Endodermal cell (in vitro differentiated cells): ENCODE measurements at regions not wholly inside any gene's neighbourhood (a gene's known extent, or its start where the extent isn't known, plus 50 kb on each side); places are given as distances from the start of the nearest gene placed in this dataset.

Experiments
- DNase-seq: peaks from one replicate; pipeline ENCODE4 v3.0.0-alpha.2; 2017
- H3K27ac ChIP-seq: 2 replicates; pipeline ENCODE4 v1.5.1; 2013; ENCODE audit warnings: mild to moderate bottlenecking, low read depth, low read length, moderate library complexity
- H3K27me3 ChIP-seq: 2 replicates; pipeline ENCODE4 v1.6.1; 2013; ENCODE audit warnings: mild to moderate bottlenecking, low read length, moderate library complexity; ENCODE audit not compliant: insufficient read depth, control insufficient read depth, poor library complexity, severe bottlenecking
- H3K36me3 ChIP-seq: 2 replicates; pipeline ENCODE4 v1.7.0; 2013; ENCODE audit warnings: mild to moderate bottlenecking, low read length, moderate library complexity; ENCODE audit not compliant: control insufficient read depth, insufficient read depth
- H3K4me1 ChIP-seq: one replicate; pipeline ENCODE4 v1.7.0; 2013; ENCODE audit warnings: low read length; ENCODE audit not compliant: control insufficient read depth, insufficient read depth
- H3K4me3 ChIP-seq: 2 replicates; pipeline ENCODE4 v1.5.1; 2013; ENCODE audit warnings: mild to moderate bottlenecking, low read length, moderate library complexity
- H3K9ac ChIP-seq: 2 replicates; pipeline ENCODE4 v1.6.1; 2013; ENCODE audit warnings: mild to moderate bottlenecking, low read length, moderate library complexity; ENCODE audit not compliant: poor library complexity, severe bottlenecking; ENCODE audit errors: extremely low read depth
- H3K9me3 ChIP-seq: 2 replicates; pipeline ENCODE4 v1.6.1; 2013; ENCODE audit warnings: mild to moderate bottlenecking, low read length, moderate library complexity; ENCODE audit not compliant: control insufficient read depth
- H3K27ac Mint-ChIP-seq: 2 replicates; pipeline ENCODE4 v1.8.0; 2020; ENCODE audit warnings: mixed read lengths
- H3K27me3 Mint-ChIP-seq: 2 replicates; pipeline ENCODE4 v1.8.0; 2021; ENCODE audit warnings: mild to moderate bottlenecking, mixed read lengths; ENCODE audit not compliant: insufficient read depth
- H3K36me3 Mint-ChIP-seq: 2 replicates; pipeline ENCODE4 v1.8.0; 2020; ENCODE audit warnings: low read depth, mixed read lengths
- H3K4me1 Mint-ChIP-seq: 2 replicates; pipeline ENCODE4 v1.8.0; 2020; ENCODE audit warnings: mixed read lengths
- H3K4me3 Mint-ChIP-seq: 2 replicates; pipeline ENCODE4 v1.8.0; 2020; ENCODE audit warnings: mild to moderate bottlenecking, moderate library complexity, mixed read lengths
- H3K9me3 Mint-ChIP-seq: 2 replicates; pipeline ENCODE4 v1.8.0; 2020; ENCODE audit warnings: mild to moderate bottlenecking, mixed read lengths
- CTCF ChIP-seq: fragments of 200-600 bp; sonication (generic); conservative IDR thresholded peaks from 2 replicates; pipeline ENCODE4 v1.5.0; 2021; ENCODE audit warnings: antibody characterized with exemption, mild to moderate bottlenecking
- WGBS, 2 experiments: methylation state at CpG; one replicate each; pipeline versions ENCODE4 v1.1.5 to v1.1.7; 2013; ENCODE audit warnings: missing lambda C conversion rate in 2 of 2, mixed read lengths in 1 of 2; ENCODE audit not compliant: insufficient coverage in 1 of 2, insufficient read length in 1 of 2; 5-methylcytosine and 5-hydroxymethylcytosine counted together

- H3K9me3 Mint-ChIP-seq: no peaks in the 10 kb centered on the region
- no peaks in the 10 kb centered on the region for H3K36me3 Mint-ChIP-seq
- no peak for TF ChIP-seq CTCF
- H3K27ac ChIP-seq: no peak overlapping the region
- no peak overlapping the region for H3K4me3 Mint-ChIP-seq
- DNase-seq: no peak
- WGBS, 2 experiments: 71 to 75% methylated on average over 3 to 8 of the region's 8 CpGs
- H3K4me1 ChIP-seq: no peaks in the 10 kb centered on the region
- no peaks in the 10 kb centered on the region for H3K36me3 ChIP-seq
- H3K4me1 Mint-ChIP-seq: no peaks in the 10 kb centered on the region
- peaks cover 7% of the 10 kb centered on the region for H3K27me3 Mint-ChIP-seq
- H3K4me3 ChIP-seq: no peak overlapping the region
- no peak overlapping the region for H3K9ac ChIP-seq
- H3K27me3 ChIP-seq: no peaks in the 10 kb centered on the region
- no peak overlapping the region for H3K27ac Mint-ChIP-seq
- no peaks in the 10 kb centered on the region for H3K9me3 ChIP-seq
These were observed 87.4 kb upstream of the AGAP1 start for GRCh38 chr2:235406430-235406829.

GRCh38 chr2:235411905-235412485, 81.8 kb upstream of the AGAP1 start:
- no peak overlapping the region for H3K9ac ChIP-seq
- H3K4me3 ChIP-seq: no peak overlapping the region
- no peaks in the 10 kb centered on the region for H3K9me3 ChIP-seq
- no peaks in the 10 kb centered on the region for H3K27me3 ChIP-seq
- Mint-ChIP-seq H3K9me3 (peaks cover 3% of the 10 kb centered on the region), H3K27me3 (peaks cover 7% of the 10 kb centered on the region), H3K4me1 (peaks cover 4% of the 10 kb centered on the region), H3K27ac (no peak overlapping the region), H3K36me3 (no peaks in the 10 kb centered on the region), H3K4me3 (no peak overlapping the region)
- H3K36me3 ChIP-seq: no peaks in the 10 kb centered on the region
- H3K27ac ChIP-seq: no peak overlapping the region
- no peak for DNase-seq
- 92 to 100% methylated on average over 3 to 4 of the region's 4 CpGs for WGBS, 2 experiments
- TF ChIP-seq CTCF: no peak
- H3K4me1 ChIP-seq: peaks cover under 1% of the 10 kb centered on the region

GRCh38 chr2:235413064-235413463, 80.8 kb upstream of the AGAP1 start:
- DNase-seq: peak; percentile 17
- Histone ChIP-seq H3K9ac (no peak overlapping the region), H3K27me3 (no peaks in the 10 kb centered on the region), H3K27ac (no peak overlapping the region), H3K4me1 (peaks cover 4% of the 10 kb centered on the region), H3K4me3 (no peak overlapping the region), H3K36me3 (no peaks in the 10 kb centered on the region), H3K9me3 (no peaks in the 10 kb centered on the region)
- TF ChIP-seq CTCF: no peak
- peaks cover 6% of the 10 kb centered on the region for H3K4me1 Mint-ChIP-seq
- H3K27ac Mint-ChIP-seq: no peak overlapping the region
- H3K27me3 Mint-ChIP-seq: peaks cover 7% of the 10 kb centered on the region
- no peak overlapping the region for H3K4me3 Mint-ChIP-seq
- no peaks in the 10 kb centered on the region for H3K36me3 Mint-ChIP-seq
- 97% methylated on average over 1 of the region's 1 CpG; no CpG with 5 or more reads in 1 of the 2 experiments for WGBS, 2 experiments
- H3K9me3 Mint-ChIP-seq: peaks cover 3% of the 10 kb centered on the region
